NT2/D1 (cell line): ENCODE measurements at regions not wholly inside any gene's neighbourhood (a gene's known extent, or its start where the extent isn't known, plus 50 kb on each side); places are given as distances from the start of the nearest gene placed in this dataset.
"Not testable (repeated sequence)": the region's sequence is repeated elsewhere in the genome, so short reads cannot be mapped to it uniquely, and the experiment has no call there.

Experiments used
- DNase-seq: peaks from one replicate; pipeline ENCODE4 v3.0.0-alpha.2; 2011; ENCODE audit warnings: low read depth, low spot score
- H3K27me3 ChIP-seq: 2 replicates; pipeline ENCODE4 v1.6.0; 2011; ENCODE audit warnings: mild to moderate bottlenecking; ENCODE audit not compliant: insufficient read length, insufficient read depth
- H3K36me3 ChIP-seq: 2 replicates; pipeline ENCODE4 v1.6.1; 2011; ENCODE audit warnings: mild to moderate bottlenecking, low read length, mixed read lengths; ENCODE audit not compliant: insufficient read depth, insufficient read length
- H3K4me1 ChIP-seq: 2 replicates; pipeline ENCODE4 v1.5.1; 2011; ENCODE audit not compliant: insufficient read depth, insufficient read length
- H3K4me3 ChIP-seq: 2 replicates; pipeline ENCODE4 v1.5.1; 2011; ENCODE audit warnings: low read depth; ENCODE audit not compliant: insufficient read length
- H3K9ac ChIP-seq: 2 replicates; pipeline ENCODE4 v1.6.0; 2011; ENCODE audit warnings: low read depth; ENCODE audit not compliant: insufficient read length
- H3K9me3 ChIP-seq: 2 replicates; pipeline ENCODE4 v1.5.1; 2011; ENCODE audit warnings: mild to moderate bottlenecking, low read length; ENCODE audit not compliant: insufficient read depth
- SUZ12 ChIP-seq: IDR thresholded peaks from 2 replicates; pipeline ENCODE4 v1.6.1; 2011; ENCODE audit not compliant: insufficient read length, insufficient read depth; ENCODE audit errors: extremely low read depth
- YY1 ChIP-seq: IDR thresholded peaks from 2 replicates; pipeline ENCODE4 v1.6.1; 2011; ENCODE audit not compliant: insufficient read length, insufficient read depth
- ZNF274 ChIP-seq: IDR thresholded peaks from 2 replicates; pipeline ENCODE4 v1.6.1; 2011; ENCODE audit warnings: mild to moderate bottlenecking, low read depth, low read length

- DNase-seq, result no peak
- H3K9ac ChIP-seq, result no peak overlapping the region
Measured at GRCh38 chr12:131365821-131366260, 345.0 kb upstream of the SFSWAP start.

GRCh38 chr12:131366261-131366871 is 344.5 kb upstream of the SFSWAP start:
- no peak for TF ChIP-seq ZNF274
- no peak for TF ChIP-seq SUZ12
- no peak for TF ChIP-seq YY1
- peaks cover 7% of the 10 kb centered on the region for H3K4me1 ChIP-seq
- no peak overlapping the region for H3K9ac ChIP-seq
- no peaks in the 10 kb centered on the region for H3K36me3 ChIP-seq
- DNase-seq, result no peak
- H3K4me3 ChIP-seq, result no peak overlapping the region
- H3K9me3 ChIP-seq, result no peaks in the 10 kb centered on the region
- H3K27me3 ChIP-seq, result no peaks in the 10 kb centered on the region

More at GRCh38 chr12:131365821-131366260, 345.0 kb upstream of the SFSWAP start:
- no peaks in the 10 kb centered on the region for H3K36me3 ChIP-seq
- H3K27me3 ChIP-seq, result no peaks in the 10 kb centered on the region
- no peak overlapping the region for H3K4me3 ChIP-seq
- no peak for TF ChIP-seq YY1
- no peak for TF ChIP-seq SUZ12
- TF ChIP-seq ZNF274, result no peak
- H3K4me1 ChIP-seq, result peaks cover 7% of the 10 kb centered on the region
- no peaks in the 10 kb centered on the region for H3K9me3 ChIP-seq

DNA sequence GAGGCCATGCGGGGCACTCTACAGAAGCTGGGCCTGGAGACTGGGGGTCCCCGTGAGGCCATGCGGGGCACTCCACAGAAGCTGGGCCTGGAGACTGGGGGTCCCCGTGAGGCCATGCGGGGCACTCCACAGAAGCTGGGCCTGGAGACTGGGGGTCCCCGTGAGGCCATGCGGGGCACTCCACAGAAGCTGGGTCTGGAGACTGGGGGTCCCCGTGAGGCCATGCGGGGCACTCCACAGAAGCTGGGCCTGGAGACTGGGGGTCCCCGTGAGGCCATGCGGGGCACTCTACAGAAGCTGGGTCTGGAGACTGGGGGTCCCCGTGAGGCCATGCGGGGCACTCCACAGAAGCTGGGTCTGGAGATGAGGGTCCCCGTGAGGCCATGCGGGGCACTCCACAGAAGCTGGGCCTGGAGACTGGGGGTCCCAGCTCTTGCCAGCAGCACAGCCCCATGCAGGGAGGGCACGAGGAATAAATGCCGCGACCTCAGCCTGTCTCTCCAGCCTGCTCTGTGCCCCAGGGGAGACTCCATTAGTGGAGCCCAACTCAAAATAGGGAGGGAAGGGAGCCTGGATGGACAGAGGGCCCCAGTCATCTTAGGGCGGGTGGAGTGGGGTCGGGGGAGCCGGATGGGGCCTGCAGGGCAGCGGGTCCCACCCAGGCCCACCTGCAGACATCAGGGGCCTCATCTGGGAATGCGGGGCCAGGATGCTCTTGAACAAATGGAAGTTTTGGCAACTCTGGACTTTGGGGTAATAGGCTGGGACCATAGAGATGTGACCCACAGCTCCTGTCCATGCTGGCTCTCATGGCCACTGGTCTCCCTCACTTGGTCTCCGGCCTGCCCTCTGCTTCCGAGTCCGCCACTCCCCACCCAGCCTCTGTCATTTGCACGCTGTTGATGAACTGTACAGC is 343.6 kb upstream of the SFSWAP start:
- not testable (repeated sequence) for H3K27me3 ChIP-seq, H3K4me3 ChIP-seq, DNase-seq, H3K36me3 ChIP-seq, H3K4me1 ChIP-seq, H3K9ac ChIP-seq, H3K9me3 ChIP-seq

- no peak for DNase-seq
- Histone ChIP-seq H3K4me1 (peaks cover 6% of the 10 kb centered on the region), H3K9me3 (no peaks in the 10 kb centered on the region), H3K9ac (no peak overlapping the region), H3K4me3 (no peak overlapping the region), H3K36me3 (no peaks in the 10 kb centered on the region), H3K27me3 (no peaks in the 10 kb centered on the region)
- no peak for TF ChIP-seq ZNF274
- TF ChIP-seq SUZ12, result no peak
- TF ChIP-seq YY1, result no peak
Measured at GRCh38 chr12:131367983-131368667, 342.8 kb upstream of the SFSWAP start.

DNA sequence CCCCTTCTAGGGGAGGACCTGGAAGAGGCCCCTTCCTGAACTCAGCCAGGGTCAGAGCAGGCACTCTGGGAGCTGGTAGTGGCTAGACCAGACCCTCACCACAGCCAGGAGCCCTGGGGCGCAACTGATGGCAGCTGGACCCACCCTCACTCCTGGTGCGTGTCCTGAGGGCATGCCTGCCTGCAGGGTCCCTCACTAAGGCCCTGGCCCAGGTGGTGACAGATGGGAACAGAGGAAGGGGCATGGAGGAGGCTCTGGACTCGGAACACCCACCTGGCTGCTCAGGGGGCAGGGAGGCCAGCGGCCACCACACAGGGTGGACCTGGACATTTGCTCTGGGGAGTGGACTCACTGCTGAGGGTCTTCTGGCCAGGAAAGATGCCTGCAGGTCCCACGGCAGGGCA is 342.2 kb upstream of the SFSWAP start:
- peaks cover 2% of the 10 kb centered on the region for H3K4me1 ChIP-seq
- no peaks in the 10 kb centered on the region for H3K36me3 ChIP-seq
- no peak overlapping the region for H3K4me3 ChIP-seq
- no peak for DNase-seq
- TF ChIP-seq SUZ12 (no peak), ZNF274 (no peak), YY1 (no peak)
- H3K9me3 ChIP-seq, result no peaks in the 10 kb centered on the region
- no peaks in the 10 kb centered on the region for H3K27me3 ChIP-seq
- no peak overlapping the region for H3K9ac ChIP-seq

- H3K9me3 ChIP-seq, result no peaks in the 10 kb centered on the region
Measured at GRCh38 chr12:131369094-131369845, 341.6 kb upstream of the SFSWAP start.

DNA sequence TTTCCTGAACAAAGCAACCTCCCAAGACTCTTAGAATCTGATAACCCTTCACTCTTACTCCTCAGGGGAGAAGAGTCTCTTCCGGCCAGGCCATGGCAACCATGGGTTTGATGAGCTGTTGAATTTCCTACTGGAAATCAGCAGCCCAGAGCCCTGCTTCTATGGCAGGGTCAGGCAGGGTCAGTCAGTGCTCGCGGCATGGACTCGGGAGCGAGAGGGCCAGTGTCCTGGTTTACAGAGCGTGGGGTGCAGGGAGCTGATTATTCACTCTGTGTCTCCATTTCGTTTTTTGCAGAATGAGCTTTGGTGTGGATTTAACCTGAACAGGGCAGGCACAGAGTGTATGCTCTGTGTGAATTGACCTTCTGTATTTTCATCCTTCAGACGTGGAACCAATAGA is 340.6 kb upstream of the SFSWAP start:
- Histone ChIP-seq H3K27me3 (no peaks in the 10 kb centered on the region), H3K4me3 (no peak overlapping the region), H3K9me3 (no peaks in the 10 kb centered on the region), H3K4me1 (no peaks in the 10 kb centered on the region), H3K36me3 (no peaks in the 10 kb centered on the region), H3K9ac (no peak overlapping the region)
- no peak for TF ChIP-seq SUZ12
- TF ChIP-seq YY1, result no peak
- no peak for TF ChIP-seq ZNF274
- DNase-seq, result no peak

More at GRCh38 chr12:131369094-131369845, 341.6 kb upstream of the SFSWAP start:
- H3K9ac ChIP-seq, result no peak overlapping the region
- no peaks in the 10 kb centered on the region for H3K4me1 ChIP-seq
- no peak overlapping the region for H3K4me3 ChIP-seq
- no peak for DNase-seq
- TF ChIP-seq YY1 (no peak), SUZ12 (no peak), ZNF274 (no peak)
- H3K27me3 ChIP-seq, result no peaks in the 10 kb centered on the region
- no peaks in the 10 kb centered on the region for H3K36me3 ChIP-seq
